Erythroblast (primary cell): ENCODE measurements at regions not wholly inside any gene's neighbourhood (a gene's known extent, or its start where the extent isn't known, plus 50 kb on each side); places are given as distances from the start of the nearest gene placed in this dataset.

Experiments
- GATA1 ChIP-seq: IDR thresholded peaks from 2 replicates; pipeline ENCODE4 v1.6.1; 2011; ENCODE audit warnings: low read depth, mild to moderate bottlenecking, control low read depth, low read length, moderate library complexity
- POLR2A ChIP-seq: IDR thresholded peaks from 2 replicates; pipeline ENCODE4 v1.6.1; 2011; ENCODE audit warnings: mild to moderate bottlenecking, low read length

DNA sequence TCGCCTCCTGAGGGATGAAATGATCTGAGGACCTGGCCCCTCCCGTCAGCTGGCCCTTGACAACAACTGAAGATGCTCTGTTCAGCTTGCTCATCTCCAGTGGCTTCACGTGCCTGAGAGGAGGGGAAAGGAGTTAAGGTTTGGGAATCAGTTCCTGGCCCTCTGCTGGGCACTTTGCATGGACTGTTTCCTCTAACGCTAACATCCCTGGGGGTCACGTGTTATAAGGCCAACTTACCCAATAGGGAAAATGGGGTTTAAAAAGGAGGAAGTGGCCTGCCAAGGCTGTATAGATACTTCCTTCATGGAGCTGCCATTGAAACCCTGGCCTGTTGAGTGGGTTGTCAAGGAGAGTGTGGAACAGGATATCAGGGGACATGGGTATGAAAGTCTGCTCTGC, 65.6 kb downstream of the OR13H1 start:
- TF ChIP-seq POLR2A (no peak), GATA1 (no peak)
